GM12873 (cell line): ENCODE measurements at regions not wholly inside any gene's neighbourhood (a gene's known extent, or its start where the extent isn't known, plus 50 kb on each side); places are given as distances from the start of the nearest gene placed in this dataset.

Experiments
- TF ChIP-seq, protein P1 (sequence below): IDR thresholded peaks from 2 replicates; pipeline ENCODE4 v1.5.1; 2012; ENCODE audit warnings: low read depth, mild to moderate bottlenecking, moderate library complexity, low read length, control low read depth; ENCODE audit not compliant: insufficient read depth; ENCODE audit errors: missing control alignments

DNA sequence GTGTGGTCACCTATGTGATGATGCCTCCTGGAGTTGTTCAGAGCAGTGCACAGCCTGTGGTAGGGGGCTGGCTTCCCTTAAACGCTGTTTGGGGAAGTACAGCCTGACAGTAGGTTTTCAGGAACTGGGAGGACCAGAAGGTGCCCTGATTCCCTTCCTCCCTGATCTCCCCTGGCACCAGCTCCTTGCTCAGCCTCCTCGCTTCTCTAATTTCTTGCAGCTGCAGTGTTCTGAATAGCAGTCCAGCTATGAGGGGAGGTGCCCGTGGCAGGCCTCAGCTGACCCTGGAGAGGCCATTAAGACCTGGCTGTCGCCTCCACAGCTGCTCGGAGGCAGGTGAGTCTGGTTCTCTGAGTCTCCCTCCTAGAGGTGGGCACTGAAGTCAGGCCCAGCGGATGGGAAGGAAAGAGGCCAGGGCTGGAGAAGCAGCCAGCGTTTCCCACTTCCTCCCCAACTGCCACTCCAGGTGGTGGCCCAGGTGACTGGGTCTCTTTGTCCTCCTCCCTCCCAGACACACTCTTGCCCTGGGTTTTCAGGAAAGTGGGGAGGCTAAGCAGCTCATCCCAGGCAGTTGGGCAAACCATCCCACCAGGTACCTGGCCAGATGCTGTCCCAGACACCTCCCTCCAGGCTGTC lies 52.0 kb upstream of the RPL11 start:
- TF ChIP-seq, protein P1, sequence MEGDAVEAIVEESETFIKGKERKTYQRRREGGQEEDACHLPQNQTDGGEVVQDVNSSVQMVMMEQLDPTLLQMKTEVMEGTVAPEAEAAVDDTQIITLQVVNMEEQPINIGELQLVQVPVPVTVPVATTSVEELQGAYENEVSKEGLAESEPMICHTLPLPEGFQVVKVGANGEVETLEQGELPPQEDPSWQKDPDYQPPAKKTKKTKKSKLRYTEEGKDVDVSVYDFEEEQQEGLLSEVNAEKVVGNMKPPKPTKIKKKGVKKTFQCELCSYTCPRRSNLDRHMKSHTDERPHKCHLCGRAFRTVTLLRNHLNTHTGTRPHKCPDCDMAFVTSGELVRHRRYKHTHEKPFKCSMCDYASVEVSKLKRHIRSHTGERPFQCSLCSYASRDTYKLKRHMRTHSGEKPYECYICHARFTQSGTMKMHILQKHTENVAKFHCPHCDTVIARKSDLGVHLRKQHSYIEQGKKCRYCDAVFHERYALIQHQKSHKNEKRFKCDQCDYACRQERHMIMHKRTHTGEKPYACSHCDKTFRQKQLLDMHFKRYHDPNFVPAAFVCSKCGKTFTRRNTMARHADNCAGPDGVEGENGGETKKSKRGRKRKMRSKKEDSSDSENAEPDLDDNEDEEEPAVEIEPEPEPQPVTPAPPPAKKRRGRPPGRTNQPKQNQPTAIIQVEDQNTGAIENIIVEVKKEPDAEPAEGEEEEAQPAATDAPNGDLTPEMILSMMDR: no peak

DNA sequence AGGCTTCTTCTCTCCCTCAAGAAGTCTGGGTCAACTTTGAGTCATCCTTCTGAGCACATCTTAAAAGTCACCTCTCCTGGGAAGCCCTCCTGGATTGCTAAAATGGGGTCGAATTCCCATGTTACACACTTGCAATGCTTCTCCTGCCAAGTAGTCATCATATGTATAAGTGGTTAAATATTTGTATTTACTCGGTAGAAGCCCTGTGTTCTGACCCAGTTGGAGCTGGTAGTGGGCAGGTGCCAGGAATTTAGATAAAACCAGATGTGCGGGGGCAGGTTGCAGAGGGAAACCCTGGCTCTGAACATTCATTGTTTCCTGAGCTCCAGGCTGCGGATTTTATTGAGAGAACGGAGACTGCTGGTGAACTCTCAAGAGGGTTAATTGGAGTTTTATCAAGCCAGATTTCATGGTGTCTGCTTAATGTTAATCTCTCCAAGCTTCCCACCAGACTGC lies 52.8 kb upstream of the RPL11 start:
- TF ChIP-seq, protein P1: no peak

DNA sequence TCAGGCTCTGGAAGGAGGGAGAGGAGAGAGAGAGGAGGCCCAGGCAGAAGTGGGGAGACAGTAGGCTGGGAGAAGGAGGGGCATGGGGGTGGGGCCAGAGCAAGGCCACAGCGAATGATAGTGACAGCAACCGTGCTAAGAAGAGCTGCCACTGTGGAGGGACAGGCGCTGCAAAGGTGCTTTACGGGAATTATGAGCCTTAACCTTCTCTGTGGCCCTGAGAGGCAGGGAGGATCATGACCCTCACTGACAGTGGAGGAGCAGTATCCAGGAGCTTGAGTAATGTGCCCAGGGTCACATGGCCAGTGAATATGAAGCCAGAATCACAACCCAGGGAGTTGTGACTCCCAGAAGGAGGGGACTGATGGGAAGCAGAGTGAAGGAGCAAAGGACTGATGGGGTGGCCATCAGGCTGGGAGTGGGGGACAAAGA lies 53.4 kb upstream of the RPL11 start:
- TF ChIP-seq, protein P1: no peak

DNA sequence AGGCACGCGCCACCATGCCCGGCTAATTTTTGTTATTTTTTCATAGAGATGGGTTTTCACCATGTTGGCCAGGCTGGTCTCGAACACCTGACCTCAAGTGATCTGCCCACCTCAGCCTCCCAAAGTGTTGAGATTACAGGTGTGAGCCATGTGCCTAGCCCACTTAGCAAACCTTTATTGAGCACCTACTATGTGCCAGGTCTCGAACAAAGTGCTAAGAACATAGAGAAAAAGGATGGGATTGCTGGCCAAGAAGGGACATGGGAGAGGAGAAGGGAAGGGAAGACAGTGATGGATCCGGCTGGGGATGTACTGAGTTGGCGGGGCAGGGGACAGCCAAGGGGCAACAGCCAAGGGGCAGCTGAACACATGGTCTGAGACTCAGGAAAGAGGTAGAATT lies 55.6 kb upstream of the RPL11 start:
- TF ChIP-seq, protein P1: no peak

DNA sequence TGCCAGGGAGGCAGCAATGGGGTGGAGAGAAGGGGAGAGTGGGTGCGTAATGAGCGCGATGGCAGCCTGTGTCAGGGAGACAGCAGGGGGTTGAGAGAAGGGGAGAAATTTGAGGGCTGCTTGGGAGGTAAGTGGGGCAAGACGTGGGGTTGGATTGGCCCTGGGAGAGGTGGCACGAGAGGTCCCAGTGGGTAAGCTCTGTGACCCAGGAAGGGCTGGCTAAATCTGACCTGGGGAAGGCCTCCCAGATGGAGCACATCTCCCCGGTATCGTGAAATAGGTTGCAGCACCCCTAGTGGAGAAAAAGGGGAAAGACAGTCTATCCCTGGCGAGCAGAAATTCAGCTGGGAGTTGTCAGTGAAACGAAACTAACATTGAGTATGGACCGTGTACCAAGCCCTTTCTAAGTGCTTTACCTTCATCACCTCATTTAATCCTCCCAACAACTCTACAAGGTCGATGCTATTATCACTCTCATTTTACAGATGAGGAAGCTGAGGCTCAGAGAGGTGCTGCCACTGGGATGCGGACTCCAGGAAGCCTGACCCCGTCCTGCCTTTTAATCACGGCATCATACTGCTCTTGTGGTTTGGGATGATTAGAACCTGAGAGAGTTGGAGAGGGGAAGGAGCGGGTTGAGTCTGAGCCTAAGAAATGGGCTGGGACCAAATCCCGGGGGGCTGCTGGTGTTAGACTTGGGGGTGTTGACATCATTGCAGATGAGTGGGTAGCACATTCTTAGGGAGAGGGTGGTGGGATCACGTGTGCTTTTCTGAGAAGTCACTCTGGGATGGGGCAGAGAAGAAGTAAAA lies 56.6 kb upstream of the RPL11 start:
- TF ChIP-seq, protein P1: peak; percentile 94

DNA sequence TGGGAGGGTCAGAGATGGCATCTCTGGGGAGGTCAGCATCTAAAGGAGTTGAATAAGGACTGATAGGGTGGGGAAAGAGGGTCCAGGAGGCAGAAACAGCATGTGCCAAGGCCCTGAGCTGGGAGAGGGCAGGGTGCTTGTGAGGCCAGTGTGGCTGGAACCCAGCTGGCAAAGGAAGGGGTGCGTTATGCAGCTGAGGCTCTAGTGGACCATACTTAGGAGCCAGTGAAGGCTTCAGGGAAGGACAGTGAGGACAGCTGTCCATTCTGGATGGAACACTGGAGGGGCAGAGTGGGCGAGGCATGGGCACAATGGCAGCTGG lies 57.1 kb upstream of the RPL11 start:
- TF ChIP-seq, protein P1: no peak

DNA sequence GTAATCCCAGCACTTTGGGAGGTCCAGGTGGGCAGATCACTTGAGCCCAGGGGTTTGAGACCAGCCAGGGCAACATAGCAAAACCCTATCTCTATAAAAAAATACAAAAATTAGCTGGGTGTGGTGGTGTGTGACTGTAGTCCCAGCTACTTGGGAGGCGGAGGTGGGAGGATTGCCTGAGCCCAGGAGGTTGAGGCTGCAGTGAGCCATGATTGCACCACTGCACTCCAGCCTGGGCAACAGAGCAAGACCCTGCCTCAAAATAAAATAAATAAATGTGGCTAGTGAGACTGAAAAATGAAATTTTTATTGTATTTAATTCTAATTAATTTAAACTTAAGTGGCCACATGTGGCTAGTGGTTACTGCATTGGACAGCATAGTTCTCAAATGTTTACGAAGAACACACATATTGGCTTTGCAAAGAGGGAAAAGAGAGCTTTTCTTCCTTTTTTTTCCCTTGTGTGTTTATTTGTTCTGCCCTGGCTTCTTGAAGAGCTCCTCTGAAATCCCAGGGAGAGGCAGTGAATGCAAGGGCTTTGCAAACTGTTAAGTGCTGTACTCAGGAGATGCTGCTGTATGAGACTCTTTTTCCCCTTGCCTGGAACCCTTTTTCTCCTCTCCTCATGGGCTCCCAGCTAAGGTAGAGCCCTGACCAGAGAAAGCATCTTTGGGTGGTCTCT lies 59.0 kb upstream of the RPL11 start:
- TF ChIP-seq, protein P1: no peak
